ENCODE measurements at regions not wholly inside any gene's neighbourhood (a gene's known extent, or its start where the extent isn't known, plus 50 kb on each side); places are given as distances from the start of the nearest gene placed in this dataset.

GRCh38 chr4:187258651-187259401 lies 535.2 kb upstream of the FAT1 start:
- DNase-seq (ENCODE audit: low spot score) (no peak), FAIRE-seq (no peak), ATAC-seq (no peak)
- Histone ChIP-seq H3K4me1 (ENCODE audit: insufficient read depth, low read length) (no peaks in the 10 kb centered on the region), H2AFZ (ENCODE audit: low read length) (no peak overlapping the region), H4K20me1 (ENCODE audit: insufficient read depth, low read length) (no peaks in the 10 kb centered on the region), H3K27me3 (ENCODE audit: control insufficient read depth in 1 of 2, insufficient read depth in 2 of 2, low read length in 2 of 2) (no peaks in the 10 kb centered on the region), H3K4me3 (replicated peaks in 1 of 3; ENCODE audit: insufficient read depth in 1 of 3, low read depth in 2 of 3, low read length in 3 of 3) (no peak overlapping the region), H3K36me3 (replicated peaks in 1 of 2; ENCODE audit: control insufficient read depth in 1 of 2, insufficient read depth in 2 of 2, low read length in 2 of 2) (no peaks in the 10 kb centered on the region), H3K27ac (ENCODE audit: extremely low read length, insufficient read depth, low read length) (no peak overlapping the region), H3K79me2 (ENCODE audit: insufficient read depth, low read length) (no peaks in the 10 kb centered on the region), H3K9ac (ENCODE audit: insufficient read depth, low read depth, low read length) (no peak overlapping the region), H3K9me3 (ENCODE audit: low read length) (no peaks in the 10 kb centered on the region), H3K4me2 (ENCODE audit: low read depth, low read length) (no peak overlapping the region)
- 28% methylated on average over 7 of the region's 7 CpGs for WGBS (ENCODE audit: low lambda C conversion rate)
- intact Hi-C loops (cut with micrococcal nuclease; ENCODE audit: unreplicated experiment), result no loop called here
- CTCF ChIA-PET (ENCODE audit: low intra/inter-chr PET ratio, low total read pairs), result no interaction called here
- BruUV-seq (replicated peaks), result no TSS peak
- POLR2A ChIA-PET, result no interaction called here
- in situ Hi-C loops (cut with HindIII; ENCODE audit: extremely low pct_ligation_motif_present, low pct_unique_long_range_greater_than_20kb), result no loop called here
- TF ChIP-seq ZNF550 (CRISPR knock-in tag; IDR thresholded peaks at IDR 0.05; ENCODE audit: borderline replicate concordance) (no peak), NFATC3 (CRISPR knock-in tag; IDR thresholded peaks at IDR 0.05) (no peak), SMAD3 (CRISPR knock-in tag; IDR thresholded peaks at IDR 0.05) (no peak), ZNF703 (CRISPR knock-in tag; IDR thresholded peaks at IDR 0.05; ENCODE audit: borderline replicate concordance) (no peak), RFX1 (IDR thresholded peaks at IDR 0.05) (no peak), MXD4 (CRISPR knock-in tag; IDR thresholded peaks at IDR 0.05) (no peak), ZKSCAN1 (IDR thresholded peaks at IDR 0.05; ENCODE audit: low read length) (no peak), TFDP2 (CRISPR knock-in tag; IDR thresholded peaks at IDR 0.05) (no peak), NRL (CRISPR knock-in tag; IDR thresholded peaks at IDR 0.05; ENCODE audit: borderline replicate concordance) (no peak), ZNF24 (IDR thresholded peaks at IDR 0.05) (no peak), ZFP62 (CRISPR knock-in tag; IDR thresholded peaks at IDR 0.05) (no peak), CREB3 (CRISPR knock-in tag; IDR thresholded peaks at IDR 0.05) (no peak), ZNF496 (CRISPR knock-in tag; IDR thresholded peaks at IDR 0.05; ENCODE audit: insufficient replicate concordance) (no peak), ZNF574 (CRISPR knock-in tag; IDR thresholded peaks at IDR 0.05) (no peak), SKIL (CRISPR knock-in tag; IDR thresholded peaks at IDR 0.05; ENCODE audit: borderline replicate concordance) (no peak), ZNF644 (CRISPR knock-in tag; IDR thresholded peaks at IDR 0.05; ENCODE audit: low read depth) (no peak), ZNF432 (CRISPR knock-in tag; IDR thresholded peaks at IDR 0.05; ENCODE audit: borderline replicate concordance) (no peak), ZBTB25 (CRISPR knock-in tag; IDR thresholded peaks at IDR 0.05) (no peak)
